Pancreas (tissue), 10 donors: ENCODE measurements at regions not wholly inside any gene's neighbourhood (a gene's known extent, or its start where the extent isn't known, plus 50 kb on each side); places are given as distances from the start of the nearest gene placed in this dataset.
A peak's percentile ranks its signal among the peaks of the same experiment; 100 is the strongest.

ENCODE experiments used
- ATAC-seq, 4 donors: fragments of 200-7000 bp; cut with Tn5 transposase; one replicate each; pipeline versions ENCODE4 v1.8.0 to v1.9.1; 2020; ENCODE audit warnings: mild to moderate bottlenecking in 4 of 4, moderate library complexity in 4 of 4
- DNase-seq, 6 donors: peaks; one replicate each; pipeline ENCODE4 v3.0.0-alpha.2; 2020
- FAIRE-seq: peaks from 2 replicates; lab custom pipeline; 2012; peaks lifted over from hg19 to GRCh38; lab: Jason Lieb, UNC
- H3K27ac ChIP-seq, 4 donors: fragments of 200-600 bp; sonication (generic); 1 replicate in 3 of 4; 2 replicates in 1 of 4; pipeline versions ENCODE4 v1.5.0 to v1.8.0; 2020
- H3K27me3 ChIP-seq, 4 donors: fragments of 200-600 bp; one replicate each; pipeline ENCODE4 v1.8.0; 2021
- H3K36me3 ChIP-seq, 3 donors: fragments of 200-600 bp; sonication (generic) in 1 of 3; one replicate each; pipeline versions ENCODE4 v1.5.0 to v1.8.0; 2020 to 2021
- H3K4me1 ChIP-seq, 3 donors: fragments of 200-600 bp; one replicate each; pipeline ENCODE4 v1.8.0; 2021
- H3K4me3 ChIP-seq, 4 donors: fragments of 200-600 bp; sonication (generic) in 2 of 4; one replicate each; pipeline versions ENCODE4 v1.5.0 to v1.8.0; 2020 to 2021
- H3K9me3 ChIP-seq, 4 donors: fragments of 200-600 bp; one replicate each; pipeline ENCODE4 v1.8.0; 2021
- CTCF ChIP-seq, 4 donors: fragments of 200-600 bp; sonication (generic) in 3 of 4; IDR thresholded peaks; one replicate each; pipeline versions ENCODE4 v1.5.0 to v1.8.0; 2021; ENCODE audit warnings: antibody characterized with exemption in 4 of 4
- WGBS, 2 donors: extraction: QIAGEN DNeasy Blood & Tissue Kit; methylation state at CpG; one replicate each; pipeline ENCODE4 v1.1.7; 2013; 5-methylcytosine and 5-hydroxymethylcytosine counted together
- intact Hi-C, 3 donors: fragments of 100-400 bp; cut with DNase I; formaldehyde crosslinking; loops; one replicate each; pipeline versions ENCODE4 v1.11.1 to v1.14.2; 2022
- donor health status: healthy with polysubstance abuse.
- donor health status: DM: no; HTN: no; CAD: no; lungs with moderate emphysema.
- donor health status: DM: no; HTN: no; CAD: no.
- donor health status: control.
- donor health status: control.
- donor health status: Bipolar disorder and iron deficiency.
- donor health status: DM: yes; HTN: yes; CAD: no.
- donor health status: DM: no; HTN: no; CAD: no.
- donor health status: DM: no; HTN: no; CAD: no.
- donor health status: DM: yes; HTN: yes; CAD: no.

- H3K9me3 ChIP-seq, result no peaks in the 10 kb centered on the region
- H3K27ac ChIP-seq, result no peak overlapping the region
- no peak for FAIRE-seq
- H3K27me3 ChIP-seq, result no peaks in the 10 kb centered on the region
- no peaks in the 10 kb centered on the region for H3K36me3 ChIP-seq
- no peak for ATAC-seq
- H3K4me3 ChIP-seq, result no peak overlapping the region
- WGBS, 2 donors, result 37 to 41% methylated on average over 1 of the region's 1 CpG
- no peaks in the 10 kb centered on the region for H3K4me1 ChIP-seq
- TF ChIP-seq CTCF (IDR thresholded peaks at IDR 0.05), result no peak
- no peak for DNase-seq
- intact Hi-C loops, result no loop called here
These were observed 300.5 kb downstream of the BRINP2 start for GRCh38 chr1:177471244-177471643.

- DNase-seq, result no peak
- no peak for ATAC-seq
- Histone ChIP-seq H3K36me3 (no peaks in the 10 kb centered on the region), H3K4me1 (no peaks in the 10 kb centered on the region), H3K9me3 (no peaks in the 10 kb centered on the region), H3K27me3 (no peaks in the 10 kb centered on the region), H3K27ac (no peak overlapping the region), H3K4me3 (no peak overlapping the region)
- WGBS, 2 donors, result 93 to 96% methylated on average over 3 of the region's 3 CpGs
- no peak for FAIRE-seq
- intact Hi-C loops, result no loop called here
- no peak for TF ChIP-seq CTCF (IDR thresholded peaks at IDR 0.05)
These were observed 298.8 kb downstream of the BRINP2 start for GRCh38 chr1:177469519-177469918.

GRCh38 chr1:177466286-177466685 lies 295.5 kb downstream of the BRINP2 start:
- FAIRE-seq (no peak), ATAC-seq (no peak), DNase-seq (no peak)
- Histone ChIP-seq H3K27me3 (no peaks in the 10 kb centered on the region), H3K9me3 (no peaks in the 10 kb centered on the region), H3K4me3 (no peak overlapping the region), H3K36me3 (no peaks in the 10 kb centered on the region), H3K4me1 (no peaks in the 10 kb centered on the region), H3K27ac (no peak overlapping the region)
- 68 to 73% methylated on average over 2 of the region's 2 CpGs for WGBS, 2 donors
- TF ChIP-seq CTCF (IDR thresholded peaks at IDR 0.05), result no peak
- intact Hi-C loops, result no loop called here

GRCh38 chr1:177464686-177465085 lies 293.9 kb downstream of the BRINP2 start:
- no peak for ATAC-seq
- FAIRE-seq, result no peak
- H3K27me3 ChIP-seq, result no peaks in the 10 kb centered on the region
- H3K4me1 ChIP-seq, result no peaks in the 10 kb centered on the region
- no peak overlapping the region for H3K27ac ChIP-seq
- H3K9me3 ChIP-seq, result no peaks in the 10 kb centered on the region
- WGBS, 2 donors, result 42 to 43% methylated on average over 2 of the region's 2 CpGs
- intact Hi-C loops, result no loop called here
- H3K36me3 ChIP-seq, result no peaks in the 10 kb centered on the region
- no peak for TF ChIP-seq CTCF (IDR thresholded peaks at IDR 0.05)
- no peak for DNase-seq
- no peak overlapping the region for H3K4me3 ChIP-seq

GRCh38 chr1:177451191-177451590 lies 280.4 kb downstream of the BRINP2 start:
- WGBS, 2 donors, result 41 to 57% methylated on average over 2 of the region's 2 CpGs
- Histone ChIP-seq H3K36me3 (no peaks in the 10 kb centered on the region), H3K27ac (no peak overlapping the region), H3K4me1 (no peaks in the 10 kb centered on the region), H3K4me3 (no peak overlapping the region), H3K9me3 (no peaks in the 10 kb centered on the region), H3K27me3 (no peaks in the 10 kb centered on the region)
- intact Hi-C loops, result no loop called here
- DNase-seq, result no peak
- no peak for TF ChIP-seq CTCF (IDR thresholded peaks at IDR 0.05)
- no peak for FAIRE-seq
- peak in 3 of 4 donors; percentile 44 to 61 (median 54) for ATAC-seq
